ENCODE measurements at regions not wholly inside any gene's neighbourhood (a gene's known extent, or its start where the extent isn't known, plus 50 kb on each side); places are given as distances from the start of the nearest gene placed in this dataset.

- TF ChIP-seq CTCF (IDR thresholded peaks at IDR 0.05 in 8 of 11, conservative IDR thresholded peaks at IDR 0.05 in 3 of 11) = no peak
- no peak for TF ChIP-seq POLR2AphosphoS5 (IDR thresholded peaks at IDR 0.05)
- no peak for TF ChIP-seq POLR2A (IDR thresholded peaks at IDR 0.05)
Measured at GRCh38 chr2:172358691-172359556, 68.5 kb upstream of the ITGA6 start.

All from spleen (tissue), 7 donors.